ENCODE measurements at regions not wholly inside any gene's neighbourhood (a gene's known extent, or its start where the extent isn't known, plus 50 kb on each side); places are given as distances from the start of the nearest gene placed in this dataset.

DNA sequence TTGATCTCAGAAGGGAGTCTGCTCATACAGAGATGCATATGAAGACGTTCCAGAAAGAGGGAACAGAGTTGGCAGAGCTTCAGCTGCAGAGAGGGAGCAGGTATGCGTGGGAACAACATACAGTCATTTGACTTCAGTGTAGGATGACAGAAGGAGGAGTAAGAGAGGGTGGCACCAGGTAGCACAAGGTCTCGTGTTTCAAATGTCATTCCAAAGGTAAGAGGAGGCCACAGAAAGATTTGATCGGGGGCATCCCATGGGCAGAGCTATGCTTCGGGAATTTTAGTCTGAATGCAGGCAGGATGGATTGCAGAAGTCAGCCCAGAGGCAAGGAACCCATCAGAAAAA lies 367.1 kb downstream of the CDK5RAP2 start:
- H3K4me1 ChIP-seq (ENCODE audit: control insufficient read depth, extremely low read depth, insufficient read depth, low read length), result no peaks in the 10 kb centered on the region
- H3K9me3 ChIP-seq (replicated peaks; ENCODE audit: control insufficient read depth, insufficient read depth, low read length), result no peaks in the 10 kb centered on the region
- dilution Hi-C loops (cut with MboI; ENCODE audit: extremely low pct_ligation_motif_present, low sequenced_read_pairs) (no loop called here), intact Hi-C loops (cut with micrococcal nuclease) (no loop called here)
- ChIA-PET POLR2A (no interaction called here), CTCF (no interaction called here)
- H3K4me3 ChIP-seq (replicated peaks in 1 of 3; ENCODE audit: insufficient read depth in 1 of 3, low read depth in 1 of 3, low read length in 3 of 3), result no peak overlapping the region
- DNase-seq (ENCODE audit: low read depth, low spot score), result no peak
- no peak overlapping the region for H2AFZ ChIP-seq (ENCODE audit: low read depth, low read length)
- H3K9ac ChIP-seq (replicated peaks; ENCODE audit: extremely low read depth, insufficient read depth, low read length), result no peak overlapping the region
- H3K27me3 ChIP-seq (ENCODE audit: control insufficient read depth in 2 of 2, insufficient read depth in 2 of 2, low read length in 2 of 2), result no peaks in the 10 kb centered on the region
- no peaks in the 10 kb centered on the region for H3K9me1 ChIP-seq (replicated peaks; ENCODE audit: control insufficient read depth, extremely low read depth, insufficient read depth, low read length)
- no TSS peak for BruUV-seq (replicated peaks)
- no peaks in the 10 kb centered on the region for H3K79me2 ChIP-seq (ENCODE audit: control insufficient read depth, insufficient read depth, low read length)
- H3K4me2 ChIP-seq (ENCODE audit: insufficient read depth, low read length), result no peak overlapping the region
- no peaks in the 10 kb centered on the region for H4K20me1 ChIP-seq (replicated peaks; ENCODE audit: control insufficient read depth, extremely low read depth, insufficient read depth, low read length)
- no peak for FAIRE-seq
- TF ChIP-seq POLR2A (IDR thresholded peaks at IDR 0.05; ENCODE audit: low read depth, low read length) (no peak), FOS (IDR thresholded peaks at IDR 0.05; ENCODE audit: borderline replicate concordance, insufficient read depth, low read length) (no peak), JUN (IDR thresholded peaks at IDR 0.05; ENCODE audit: borderline replicate concordance, insufficient read depth, insufficient read length, low read depth) (no peak), EZH2 (IDR thresholded peaks at IDR 0.05; ENCODE audit: borderline replicate concordance, low read depth, low read length, severe bottlenecking) (no peak), MYC (IDR thresholded peaks at IDR 0.05; ENCODE audit: low read depth, low read length) (no peak)
- TF ChIP-seq, protein P1, sequence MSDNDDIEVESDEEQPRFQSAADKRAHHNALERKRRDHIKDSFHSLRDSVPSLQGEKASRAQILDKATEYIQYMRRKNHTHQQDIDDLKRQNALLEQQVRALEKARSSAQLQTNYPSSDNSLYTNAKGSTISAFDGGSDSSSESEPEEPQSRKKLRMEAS (IDR thresholded peaks at IDR 0.05; ENCODE audit: insufficient read depth, insufficient read length), result no peak
- TF ChIP-seq, protein P2, sequence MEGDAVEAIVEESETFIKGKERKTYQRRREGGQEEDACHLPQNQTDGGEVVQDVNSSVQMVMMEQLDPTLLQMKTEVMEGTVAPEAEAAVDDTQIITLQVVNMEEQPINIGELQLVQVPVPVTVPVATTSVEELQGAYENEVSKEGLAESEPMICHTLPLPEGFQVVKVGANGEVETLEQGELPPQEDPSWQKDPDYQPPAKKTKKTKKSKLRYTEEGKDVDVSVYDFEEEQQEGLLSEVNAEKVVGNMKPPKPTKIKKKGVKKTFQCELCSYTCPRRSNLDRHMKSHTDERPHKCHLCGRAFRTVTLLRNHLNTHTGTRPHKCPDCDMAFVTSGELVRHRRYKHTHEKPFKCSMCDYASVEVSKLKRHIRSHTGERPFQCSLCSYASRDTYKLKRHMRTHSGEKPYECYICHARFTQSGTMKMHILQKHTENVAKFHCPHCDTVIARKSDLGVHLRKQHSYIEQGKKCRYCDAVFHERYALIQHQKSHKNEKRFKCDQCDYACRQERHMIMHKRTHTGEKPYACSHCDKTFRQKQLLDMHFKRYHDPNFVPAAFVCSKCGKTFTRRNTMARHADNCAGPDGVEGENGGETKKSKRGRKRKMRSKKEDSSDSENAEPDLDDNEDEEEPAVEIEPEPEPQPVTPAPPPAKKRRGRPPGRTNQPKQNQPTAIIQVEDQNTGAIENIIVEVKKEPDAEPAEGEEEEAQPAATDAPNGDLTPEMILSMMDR (IDR thresholded peaks at IDR 0.05; ENCODE audit: extremely low read depth in 1 of 2, insufficient read depth in 1 of 2, low read depth in 1 of 2, low read length in 2 of 2), result no peak
- no peak overlapping the region for H3K27ac ChIP-seq (ENCODE audit: insufficient read depth, low read depth, low read length)
- no peaks in the 10 kb centered on the region for H3K36me3 ChIP-seq (ENCODE audit: control insufficient read depth in 2 of 2, extremely low read depth in 1 of 2, insufficient read depth in 2 of 2, low read length in 2 of 2)

Measured in endothelial cell of umbilical vein (primary cell).